Adrenal gland (tissue), 9 donors: ENCODE measurements at regions not wholly inside any gene's neighbourhood (a gene's known extent, or its start where the extent isn't known, plus 50 kb on each side); places are given as distances from the start of the nearest gene placed in this dataset.

Experiments used
- DNase-seq, 7 donors: peaks; one replicate each; pipeline ENCODE4 v3.0.0-alpha.2; 2019 to 2020
- H3K27ac ChIP-seq, 5 donors: fragments of 200-600 bp; sonication (generic) in 4 of 5; 1 replicate in 3 of 5; 2 replicates in 2 of 5; pipeline versions ENCODE4 v1.5.1 to v1.8.0; 2016 to 2020; ENCODE audit warnings: mild to moderate bottlenecking in 1 of 5
- H3K27me3 ChIP-seq: fragments of 200-600 bp; 2 replicates; pipeline ENCODE4 v1.8.0; 2021
- H3K36me3 ChIP-seq, 2 donors: fragments of 200-600 bp; replicated peaks in 1 of 2; 1 replicate in 1 of 2; 2 replicates in 1 of 2; pipeline versions ENCODE4 v1.5.1 to v1.8.0; 2018 to 2022
- H3K4me1 ChIP-seq, 2 donors: fragments of 200-600 bp; replicated peaks in 1 of 2; 1 replicate in 1 of 2; 2 replicates in 1 of 2; pipeline versions ENCODE4 v1.5.1 to v1.8.0; 2018 to 2021
- H3K4me3 ChIP-seq, 4 donors: fragments of 200-600 bp; sonication (generic) in 3 of 4; one replicate each; pipeline ENCODE4 v1.5.1; 2016 to 2018
- H3K9me3 ChIP-seq, 3 donors: fragments of 200-600 bp; sonication (generic) in 1 of 3; replicated peaks in 1 of 3; 1 replicate in 2 of 3; 2 replicates in 1 of 3; pipeline versions ENCODE4 v1.5.1 to v1.8.0; 2016 to 2021
- CTCF ChIP-seq, 6 experiments: fragments of 450-650 bp in 4 of 6; fragments of 200-600 bp in 2 of 6; sonication (generic) in 1 of 6; IDR thresholded peaks; 1 replicate in 5 of 6; 2 replicates in 1 of 6; pipeline versions ENCODE4 v1.5.1 to v1.8.0; 2016 to 2021; ENCODE audit warnings: antibody characterized with exemption in 6 of 6, mild to moderate bottlenecking in 2 of 6, moderate library complexity in 1 of 6
- POLR2A ChIP-seq, 2 donors: fragments of 450-650 bp; IDR thresholded peaks; one replicate each; pipeline ENCODE4 v1.6.1; 2017; ENCODE audit warnings: antibody characterized with exemption in 2 of 2, mild to moderate bottlenecking in 2 of 2, moderate library complexity in 1 of 2
- WGBS, 4 donors: extraction: QIAGEN DNeasy Blood & Tissue Kit in 2 of 4; methylation state at CpG; one replicate each; pipeline versions ENCODE4 v1.1.5 to v1.1.7; 2013 to 2017; 5-methylcytosine and 5-hydroxymethylcytosine counted together
- intact Hi-C, 2 donors: fragments of 100-400 bp; cut with DNase I; formaldehyde crosslinking; loops; one replicate each; pipeline versions ENCODE4 v1.14.1 to v1.15.0; 2022 to 2023
- donor health status: healthy with polysubstance abuse.
- donor health status: Bipolar disorder and iron deficiency.
- donor health status: DM: yes; HTN: yes; CAD: no.
- donor health status: DM: no; HTN: no; CAD: no.
- donor health status: DM: no; HTN: no; CAD: no.

GRCh38 chr9:73649552-73649951, 497.9 kb downstream of the ANXA1 start:
- no peaks in the 10 kb centered on the region for H3K27me3 ChIP-seq
- no peak overlapping the region for H3K4me3 ChIP-seq
- no peaks in the 10 kb centered on the region for H3K9me3 ChIP-seq
- DNase-seq: no peak
- WGBS, 4 donors: 90 to 96% (median 93%) methylated on average over 9 to 10 of the region's 10 CpGs
- no peaks in the 10 kb centered on the region for H3K36me3 ChIP-seq
- no peaks in the 10 kb centered on the region for H3K4me1 ChIP-seq
- no peak for TF ChIP-seq CTCF (IDR thresholded peaks at IDR 0.05)
- no peak overlapping the region for H3K27ac ChIP-seq
- intact Hi-C loops: no loop called here

- intact Hi-C loops: no loop called here
- Histone ChIP-seq H3K9me3 (peaks cover 0 to 7% (median 0%) of the 10 kb centered on the region in 3 donors), H3K4me3 (no peak overlapping the region), H3K27me3 (no peaks in the 10 kb centered on the region), H3K36me3 (no peaks in the 10 kb centered on the region), H3K4me1 (no peaks in the 10 kb centered on the region), H3K27ac (no peak overlapping the region)
- TF ChIP-seq CTCF (IDR thresholded peaks at IDR 0.05) (no peak), POLR2A (IDR thresholded peaks at IDR 0.05) (no peak)
- 53 to 79% (median 77%) methylated on average over 1 of the region's 1 CpG for WGBS, 4 donors
- no peak for DNase-seq
Observed at GRCh38 chr9:73655363-73655762, 503.7 kb downstream of the ANXA1 start.

GRCh38 chr9:73655831-73656230, 504.2 kb downstream of the ANXA1 start:
- intact Hi-C loops: no loop called here
- H3K27ac ChIP-seq: no peak overlapping the region
- DNase-seq: no peak
- no peaks in the 10 kb centered on the region for H3K36me3 ChIP-seq
- TF ChIP-seq CTCF (IDR thresholded peaks at IDR 0.05): no peak
- no peak for TF ChIP-seq POLR2A (IDR thresholded peaks at IDR 0.05)
- 50 to 74% (median 68%) methylated on average over 2 of the region's 2 CpGs for WGBS, 4 donors
- H3K9me3 ChIP-seq: peaks cover 0 to 7% (median 0%) of the 10 kb centered on the region in 3 donors
- no peaks in the 10 kb centered on the region for H3K27me3 ChIP-seq
- no peak overlapping the region for H3K4me3 ChIP-seq
- H3K4me1 ChIP-seq: no peaks in the 10 kb centered on the region

GRCh38 chr9:73665253-73665652, 513.6 kb downstream of the ANXA1 start:
- no peaks in the 10 kb centered on the region for H3K36me3 ChIP-seq
- no peaks in the 10 kb centered on the region for H3K4me1 ChIP-seq
- no peak overlapping the region for H3K27ac ChIP-seq
- WGBS, 4 donors: 60 to 70% (median 64%) methylated on average over 1 of the region's 1 CpG
- TF ChIP-seq POLR2A (IDR thresholded peaks at IDR 0.05): no peak
- no peaks in the 10 kb centered on the region for H3K27me3 ChIP-seq
- no peak overlapping the region for H3K4me3 ChIP-seq
- no peak for DNase-seq
- no peaks in the 10 kb centered on the region for H3K9me3 ChIP-seq
- intact Hi-C loops: no loop called here

- no peaks in the 10 kb centered on the region for H3K36me3 ChIP-seq
- H3K4me1 ChIP-seq: no peaks in the 10 kb centered on the region
- intact Hi-C loops: no loop called here
- no peak overlapping the region for H3K4me3 ChIP-seq
- no peak for DNase-seq
- H3K9me3 ChIP-seq: no peaks in the 10 kb centered on the region
- WGBS, 4 donors: 43 to 80% (median 65%) methylated on average over 1 of the region's 1 CpG
- no peaks in the 10 kb centered on the region for H3K27me3 ChIP-seq
- TF ChIP-seq CTCF (IDR thresholded peaks at IDR 0.05): no peak
- no peak for TF ChIP-seq POLR2A (IDR thresholded peaks at IDR 0.05)
- no peak overlapping the region for H3K27ac ChIP-seq
Observed at GRCh38 chr9:73667749-73668148, 516.1 kb downstream of the ANXA1 start.
